ENCODE measurements at regions not wholly inside any gene's neighbourhood (a gene's known extent, or its start where the extent isn't known, plus 50 kb on each side); places are given as distances from the start of the nearest gene placed in this dataset.

DNA sequence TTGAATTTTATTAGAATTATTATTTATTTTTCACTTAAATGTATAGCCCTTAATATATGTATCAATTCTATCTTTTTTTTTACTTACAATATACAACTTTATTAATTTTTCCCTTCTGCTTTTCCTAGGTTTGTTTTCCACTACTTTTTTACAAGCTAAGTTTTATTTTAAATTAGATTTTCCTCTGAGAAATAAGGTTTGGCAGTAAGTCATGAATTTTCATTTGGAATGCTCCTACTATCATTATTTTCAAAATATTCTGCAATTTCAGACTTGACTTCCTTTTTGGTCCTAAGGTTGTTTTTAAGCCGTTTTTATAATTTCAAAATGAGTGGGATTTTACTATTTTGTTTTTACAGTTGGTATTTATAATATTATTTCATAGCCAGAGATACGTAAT lies 222.8 kb upstream of the PIEZO2 start:
- no peaks in the 10 kb centered on the region for H4K20me1 ChIP-seq (ENCODE audit: insufficient read depth)
- H3K79me2 ChIP-seq (ENCODE audit: insufficient read depth) = no peaks in the 10 kb centered on the region
- no peaks in the 10 kb centered on the region for H3F3A ChIP-seq (replicated peaks; ENCODE audit: insufficient read depth)
- no peaks in the 10 kb centered on the region for H3K36me3 ChIP-seq (replicated peaks in 1 of 2; ENCODE audit: control insufficient read depth in 1 of 2, insufficient read depth in 2 of 2, low read length in 1 of 2)
- no peak overlapping the region for H2AFZ ChIP-seq (ENCODE audit: low read depth)
- ChIA-PET POLR2A (no interaction called here), CTCF (no interaction called here)
- DNase-seq = no peak
- H3K27ac ChIP-seq (ENCODE audit: low read depth in 2 of 2, low read length in 1 of 2) = no peak overlapping the region
- no peaks in the 10 kb centered on the region for H3K9me2 ChIP-seq
- H3K4me2 ChIP-seq = no peak overlapping the region
- H3K4me3 ChIP-seq (ENCODE audit: low read depth in 2 of 2, low read length in 1 of 2) = no peak overlapping the region
- TF ChIP-seq RAD21 (IDR thresholded peaks at IDR 0.05; ENCODE audit: low read length) (no peak), ZBTB33 (IDR thresholded peaks at IDR 0.05; ENCODE audit: borderline replicate concordance, low read depth) (no peak), FOXJ3 (CRISPR knock-in tag; IDR thresholded peaks at IDR 0.05) (no peak), TEAD4 (IDR thresholded peaks at IDR 0.05; ENCODE audit: borderline replicate concordance, insufficient read depth) (no peak), JUND (IDR thresholded peaks at IDR 0.05) (no peak), SIN3A (IDR thresholded peaks at IDR 0.05; ENCODE audit: borderline replicate concordance, low read depth, low read length) (no peak), POLR2AphosphoS5 (IDR thresholded peaks at IDR 0.05; ENCODE audit: low read depth, low read length) (no peak), GABPA (IDR thresholded peaks at IDR 0.05; ENCODE audit: low read depth) (no peak), IRF3 (IDR thresholded peaks at IDR 0.05; ENCODE audit: low read depth, low read length) (no peak), GATA2 (CRISPR knock-in tag; IDR thresholded peaks at IDR 0.05) (no peak), USF2 (IDR thresholded peaks at IDR 0.05; ENCODE audit: borderline replicate concordance, low read depth, low read length) (no peak), EZH2phosphoT487 (IDR thresholded peaks at IDR 0.05; ENCODE audit: borderline replicate concordance, low read depth) (no peak), FOSL2 (IDR thresholded peaks at IDR 0.05; ENCODE audit: borderline replicate concordance, low read depth) (no peak), RFX5 (IDR thresholded peaks at IDR 0.05; ENCODE audit: low read length) (no peak), NFIC (IDR thresholded peaks at IDR 0.05; ENCODE audit: borderline replicate concordance) (no peak)
- TF ChIP-seq, protein P1, sequence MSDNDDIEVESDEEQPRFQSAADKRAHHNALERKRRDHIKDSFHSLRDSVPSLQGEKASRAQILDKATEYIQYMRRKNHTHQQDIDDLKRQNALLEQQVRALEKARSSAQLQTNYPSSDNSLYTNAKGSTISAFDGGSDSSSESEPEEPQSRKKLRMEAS (IDR thresholded peaks at IDR 0.05; ENCODE audit: low read depth) = no peak
- TF ChIP-seq, protein P2, sequence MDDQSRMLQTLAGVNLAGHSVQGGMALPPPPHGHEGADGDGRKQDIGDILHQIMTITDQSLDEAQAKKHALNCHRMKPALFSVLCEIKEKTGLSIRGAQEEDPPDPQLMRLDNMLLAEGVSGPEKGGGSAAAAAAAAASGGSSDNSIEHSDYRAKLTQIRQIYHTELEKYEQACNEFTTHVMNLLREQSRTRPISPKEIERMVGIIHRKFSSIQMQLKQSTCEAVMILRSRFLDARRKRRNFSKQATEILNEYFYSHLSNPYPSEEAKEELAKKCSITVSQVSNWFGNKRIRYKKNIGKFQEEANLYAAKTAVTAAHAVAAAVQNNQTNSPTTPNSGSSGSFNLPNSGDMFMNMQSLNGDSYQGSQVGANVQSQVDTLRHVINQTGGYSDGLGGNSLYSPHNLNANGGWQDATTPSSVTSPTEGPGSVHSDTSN (IDR thresholded peaks at IDR 0.05) = no peak
- TF ChIP-seq, protein P3, sequence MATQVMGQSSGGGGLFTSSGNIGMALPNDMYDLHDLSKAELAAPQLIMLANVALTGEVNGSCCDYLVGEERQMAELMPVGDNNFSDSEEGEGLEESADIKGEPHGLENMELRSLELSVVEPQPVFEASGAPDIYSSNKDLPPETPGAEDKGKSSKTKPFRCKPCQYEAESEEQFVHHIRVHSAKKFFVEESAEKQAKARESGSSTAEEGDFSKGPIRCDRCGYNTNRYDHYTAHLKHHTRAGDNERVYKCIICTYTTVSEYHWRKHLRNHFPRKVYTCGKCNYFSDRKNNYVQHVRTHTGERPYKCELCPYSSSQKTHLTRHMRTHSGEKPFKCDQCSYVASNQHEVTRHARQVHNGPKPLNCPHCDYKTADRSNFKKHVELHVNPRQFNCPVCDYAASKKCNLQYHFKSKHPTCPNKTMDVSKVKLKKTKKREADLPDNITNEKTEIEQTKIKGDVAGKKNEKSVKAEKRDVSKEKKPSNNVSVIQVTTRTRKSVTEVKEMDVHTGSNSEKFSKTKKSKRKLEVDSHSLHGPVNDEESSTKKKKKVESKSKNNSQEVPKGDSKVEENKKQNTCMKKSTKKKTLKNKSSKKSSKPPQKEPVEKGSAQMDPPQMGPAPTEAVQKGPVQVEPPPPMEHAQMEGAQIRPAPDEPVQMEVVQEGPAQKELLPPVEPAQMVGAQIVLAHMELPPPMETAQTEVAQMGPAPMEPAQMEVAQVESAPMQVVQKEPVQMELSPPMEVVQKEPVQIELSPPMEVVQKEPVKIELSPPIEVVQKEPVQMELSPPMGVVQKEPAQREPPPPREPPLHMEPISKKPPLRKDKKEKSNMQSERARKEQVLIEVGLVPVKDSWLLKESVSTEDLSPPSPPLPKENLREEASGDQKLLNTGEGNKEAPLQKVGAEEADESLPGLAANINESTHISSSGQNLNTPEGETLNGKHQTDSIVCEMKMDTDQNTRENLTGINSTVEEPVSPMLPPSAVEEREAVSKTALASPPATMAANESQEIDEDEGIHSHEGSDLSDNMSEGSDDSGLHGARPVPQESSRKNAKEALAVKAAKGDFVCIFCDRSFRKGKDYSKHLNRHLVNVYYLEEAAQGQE (IDR thresholded peaks at IDR 0.05; ENCODE audit: low read depth, low read length) = no peak
- H3K27me3 ChIP-seq (ENCODE audit: insufficient read depth) = no peaks in the 10 kb centered on the region
- 22% methylated on average over 2 of the region's 2 CpGs for WGBS (ENCODE audit: low lambda C conversion rate)
- no peak overlapping the region for H3K9ac ChIP-seq
- no peaks in the 10 kb centered on the region for H3K9me3 ChIP-seq
- no peaks in the 10 kb centered on the region for H3K4me1 ChIP-seq (ENCODE audit: control insufficient read depth in 1 of 2, insufficient read depth in 2 of 2, low read depth in 1 of 2, low read length in 1 of 2)
